ENCODE measurements at regions not wholly inside any gene's neighbourhood (a gene's known extent, or its start where the extent isn't known, plus 50 kb on each side); places are given as distances from the start of the nearest gene placed in this dataset.

DNA sequence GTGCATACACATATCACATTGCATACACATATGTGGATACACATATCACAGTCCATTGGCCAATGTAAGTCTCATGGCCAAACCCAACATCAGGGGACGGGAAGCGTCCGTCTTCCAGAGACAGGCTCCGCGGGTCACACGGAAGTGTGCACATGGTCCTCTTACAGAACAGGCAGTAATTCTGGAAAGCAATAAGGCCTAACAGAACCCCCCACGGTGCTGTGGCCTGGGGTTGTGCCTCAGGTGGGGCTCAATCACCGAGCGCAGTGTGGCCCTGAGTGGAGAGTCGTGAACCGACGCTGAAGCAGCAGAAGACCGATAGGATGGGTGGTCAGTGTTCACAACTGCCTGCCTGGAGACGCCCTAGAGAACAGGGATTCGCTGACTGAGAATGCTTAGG, 857.3 kb downstream of the GALR1 start:
- Histone ChIP-seq H3K27me3 (ENCODE audit: control insufficient read depth, insufficient read depth, low read length) (no peaks in the 10 kb centered on the region), H3K27ac (ENCODE audit: insufficient read depth, low read length) (no peak overlapping the region), H3K79me2 (ENCODE audit: control insufficient read depth, insufficient read depth, low read length) (no peaks in the 10 kb centered on the region), H4K20me1 (ENCODE audit: control insufficient read depth, extremely low read depth, insufficient read depth, low read length) (no peaks in the 10 kb centered on the region), H3K36me3 (ENCODE audit: control insufficient read depth, insufficient read depth, low read length) (no peaks in the 10 kb centered on the region), H3K4me3 (replicated peaks in 1 of 4; ENCODE audit: control extremely low read depth in 1 of 4, insufficient read depth in 1 of 4, low read depth in 3 of 4, low read length in 4 of 4) (no peak overlapping the region), H2AFZ (ENCODE audit: low read length) (no peak overlapping the region), H3K9ac (ENCODE audit: insufficient read depth, low read length) (no peak overlapping the region), H3K9me3 (ENCODE audit: control insufficient read depth, insufficient read depth, low read depth, low read length) (no peaks in the 10 kb centered on the region), H3K4me2 (ENCODE audit: extremely low read depth, insufficient read depth, low read length) (no peak overlapping the region), H3K4me1 (ENCODE audit: control insufficient read depth, extremely low read depth, insufficient read depth, low read length) (no peaks in the 10 kb centered on the region)
- TF ChIP-seq EZH2 (IDR thresholded peaks at IDR 0.05; ENCODE audit: low read length, missing control alignments): no peak
- TF ChIP-seq, protein P1, sequence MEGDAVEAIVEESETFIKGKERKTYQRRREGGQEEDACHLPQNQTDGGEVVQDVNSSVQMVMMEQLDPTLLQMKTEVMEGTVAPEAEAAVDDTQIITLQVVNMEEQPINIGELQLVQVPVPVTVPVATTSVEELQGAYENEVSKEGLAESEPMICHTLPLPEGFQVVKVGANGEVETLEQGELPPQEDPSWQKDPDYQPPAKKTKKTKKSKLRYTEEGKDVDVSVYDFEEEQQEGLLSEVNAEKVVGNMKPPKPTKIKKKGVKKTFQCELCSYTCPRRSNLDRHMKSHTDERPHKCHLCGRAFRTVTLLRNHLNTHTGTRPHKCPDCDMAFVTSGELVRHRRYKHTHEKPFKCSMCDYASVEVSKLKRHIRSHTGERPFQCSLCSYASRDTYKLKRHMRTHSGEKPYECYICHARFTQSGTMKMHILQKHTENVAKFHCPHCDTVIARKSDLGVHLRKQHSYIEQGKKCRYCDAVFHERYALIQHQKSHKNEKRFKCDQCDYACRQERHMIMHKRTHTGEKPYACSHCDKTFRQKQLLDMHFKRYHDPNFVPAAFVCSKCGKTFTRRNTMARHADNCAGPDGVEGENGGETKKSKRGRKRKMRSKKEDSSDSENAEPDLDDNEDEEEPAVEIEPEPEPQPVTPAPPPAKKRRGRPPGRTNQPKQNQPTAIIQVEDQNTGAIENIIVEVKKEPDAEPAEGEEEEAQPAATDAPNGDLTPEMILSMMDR (conservative IDR thresholded peaks at IDR 0.05 in 1 of 2, IDR thresholded peaks at IDR 0.05 in 1 of 2; ENCODE audit: low read depth in 1 of 2, low read length in 2 of 2): no peak
- DNase-seq (ENCODE audit: low read depth in 2 of 2): no peak

DNA sequence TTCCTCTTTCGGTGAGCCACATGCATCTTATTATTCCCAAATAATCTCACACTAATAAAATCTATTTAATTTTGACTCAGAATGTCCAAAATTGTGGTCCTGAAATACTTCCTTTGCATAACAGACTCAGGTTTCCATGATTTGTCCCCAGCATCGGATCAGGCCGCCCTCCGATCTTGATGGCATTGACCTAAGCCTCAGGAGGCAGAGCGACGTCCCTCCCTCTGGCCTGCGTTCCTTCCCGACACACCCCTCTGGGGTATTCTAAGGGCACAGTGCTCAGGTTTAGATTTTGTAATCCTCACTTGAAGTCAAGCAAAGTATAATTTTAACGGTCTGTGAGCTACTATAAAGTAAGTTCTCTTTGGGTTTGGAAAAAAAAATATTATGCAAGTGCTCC, 857.7 kb downstream of the GALR1 start:
- Histone ChIP-seq H4K20me1 (ENCODE audit: control insufficient read depth, extremely low read depth, insufficient read depth, low read length) (no peaks in the 10 kb centered on the region), H3K4me2 (ENCODE audit: extremely low read depth, insufficient read depth, low read length) (no peak overlapping the region), H3K27ac (ENCODE audit: insufficient read depth, low read length) (no peak overlapping the region), H3K9me3 (ENCODE audit: control insufficient read depth, insufficient read depth, low read depth, low read length) (no peaks in the 10 kb centered on the region), H3K36me3 (ENCODE audit: control insufficient read depth, insufficient read depth, low read length) (no peaks in the 10 kb centered on the region), H3K79me2 (ENCODE audit: control insufficient read depth, insufficient read depth, low read length) (no peaks in the 10 kb centered on the region), H3K27me3 (ENCODE audit: control insufficient read depth, insufficient read depth, low read length) (no peaks in the 10 kb centered on the region), H2AFZ (ENCODE audit: low read length) (no peak overlapping the region), H3K4me1 (ENCODE audit: control insufficient read depth, extremely low read depth, insufficient read depth, low read length) (no peaks in the 10 kb centered on the region), H3K9ac (ENCODE audit: insufficient read depth, low read length) (no peak overlapping the region), H3K4me3 (replicated peaks in 1 of 4; ENCODE audit: control extremely low read depth in 1 of 4, insufficient read depth in 1 of 4, low read depth in 3 of 4, low read length in 4 of 4) (no peak overlapping the region)
- TF ChIP-seq, protein P1 (conservative IDR thresholded peaks at IDR 0.05 in 1 of 2, IDR thresholded peaks at IDR 0.05 in 1 of 2; ENCODE audit: low read depth in 1 of 2, low read length in 2 of 2): no peak
- TF ChIP-seq EZH2 (IDR thresholded peaks at IDR 0.05; ENCODE audit: low read length, missing control alignments): no peak
- DNase-seq (ENCODE audit: low read depth in 2 of 2): no peak

DNA sequence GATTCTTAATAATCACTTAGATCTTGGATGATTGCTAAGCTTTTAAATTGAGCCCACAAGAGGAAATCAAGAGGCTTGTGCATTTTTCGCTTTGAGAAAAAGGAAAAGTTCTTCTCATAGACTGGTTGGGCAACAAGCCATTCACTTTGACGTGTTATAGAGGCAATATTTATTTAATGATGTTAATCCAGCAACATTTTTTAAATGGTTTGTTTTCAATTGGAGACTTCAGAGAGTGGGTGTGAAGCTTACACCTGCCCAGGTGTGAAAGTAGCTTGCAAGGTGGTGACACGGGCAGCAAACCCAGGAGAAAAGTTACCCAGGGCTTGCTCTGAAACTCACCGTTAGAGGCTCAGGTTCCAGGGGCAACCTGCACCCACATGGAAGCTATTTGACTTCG, 858.9 kb downstream of the GALR1 start:
- Histone ChIP-seq H3K4me1 (ENCODE audit: control insufficient read depth, extremely low read depth, insufficient read depth, low read length) (no peaks in the 10 kb centered on the region), H3K4me3 (replicated peaks in 1 of 4; ENCODE audit: control extremely low read depth in 1 of 4, insufficient read depth in 1 of 4, low read depth in 3 of 4, low read length in 4 of 4) (no peak overlapping the region), H3K79me2 (ENCODE audit: control insufficient read depth, insufficient read depth, low read length) (no peaks in the 10 kb centered on the region), H3K9me3 (ENCODE audit: control insufficient read depth, insufficient read depth, low read depth, low read length) (no peaks in the 10 kb centered on the region), H3K36me3 (ENCODE audit: control insufficient read depth, insufficient read depth, low read length) (no peaks in the 10 kb centered on the region), H3K4me2 (ENCODE audit: extremely low read depth, insufficient read depth, low read length) (no peak overlapping the region), H2AFZ (ENCODE audit: low read length) (no peak overlapping the region), H3K27ac (ENCODE audit: insufficient read depth, low read length) (no peak overlapping the region), H3K27me3 (ENCODE audit: control insufficient read depth, insufficient read depth, low read length) (no peaks in the 10 kb centered on the region), H4K20me1 (ENCODE audit: control insufficient read depth, extremely low read depth, insufficient read depth, low read length) (no peaks in the 10 kb centered on the region), H3K9ac (ENCODE audit: insufficient read depth, low read length) (no peak overlapping the region)
- DNase-seq (ENCODE audit: low read depth in 2 of 2): no peak
- no peak for TF ChIP-seq EZH2 (IDR thresholded peaks at IDR 0.05; ENCODE audit: low read length, missing control alignments)
- TF ChIP-seq, protein P1 (conservative IDR thresholded peaks at IDR 0.05 in 1 of 2, IDR thresholded peaks at IDR 0.05 in 1 of 2; ENCODE audit: low read depth in 1 of 2, low read length in 2 of 2): no peak

Measured in fibroblast of lung (primary cell).